GM12878 (cell line): ENCODE measurements at regions not wholly inside any gene's neighbourhood (a gene's known extent, or its start where the extent isn't known, plus 50 kb on each side); places are given as distances from the start of the nearest gene placed in this dataset.
A peak's percentile ranks its signal among the peaks of the same experiment; 100 is the strongest.

Experiments
- ATAC-seq: fragments of 200-7000 bp; cut with Tn5 transposase; 3 replicates; pipeline ENCODE4 v1.9.1; 2020; ENCODE audit warnings: mild to moderate bottlenecking, moderate library complexity
- BruUV-seq: library from RNA; stranded (reverse); fragments of 400-500 nt; replicated peaks from 2 replicates; lab custom pipeline; 2021; lab: Mats Ljungman, UMichigan
- CTCF ChIA-PET: fragments of 300-600 bp; sonication (Branson Sonifier 250); formaldehyde crosslinking; extraction: SDS; loops from one replicate; lab custom pipeline; 2021; ENCODE audit warnings: inconsistent platforms; lab: Yijun Ruan, JAX
- POLR2A ChIA-PET: fragments of 350-600 bp; formaldehyde crosslinking; extraction: SDS; loops from one replicate; lab custom pipeline; 2021; ENCODE audit warnings: inconsistent platforms; lab: Charles Lee
- RAD21 ChIA-PET: fragments of 300-600 bp; sonication (Branson Sonifier 250); formaldehyde crosslinking; loops from one replicate; lab custom pipeline; 2023; ENCODE audit warnings: antibody characterized with exemption; ENCODE audit not compliant: unreplicated experiment; lab: Charles Lee
- SMC1A ChIA-PET: fragments of 300-600 bp; sonication (Branson Sonifier 250); formaldehyde crosslinking; loops from one replicate; lab custom pipeline; 2023; ENCODE audit not compliant: unreplicated experiment, uncharacterized antibody; lab: Charles Lee
- DNase-seq: peaks from one replicate; pipeline ENCODE4 v3.0.0-alpha.2; 2011; ENCODE audit warnings: low read depth, low spot score
- FAIRE-seq: peaks from 3 replicates; lab custom pipeline; 2011; peaks lifted over from hg19 to GRCh38; lab: Jason Lieb, UNC
- H2AFZ ChIP-seq: 2 replicates; pipeline ENCODE4 v1.6.0; 2011; ENCODE audit warnings: low read depth, low read length, control low read depth; ENCODE audit not compliant: control insufficient read depth
- H3K27ac ChIP-seq: 2 replicates; pipeline ENCODE4 v1.5.1; 2011; ENCODE audit warnings: control low read depth; ENCODE audit not compliant: control insufficient read depth, insufficient read depth
- H3K27me3 ChIP-seq, 2 experiments: replicated peaks in 1 of 2; 2 replicates each; pipeline versions ENCODE4 v1.6.0 to v1.6.1; 2011; ENCODE audit warnings: low read length in 1 of 2; ENCODE audit not compliant: control insufficient read depth in 2 of 2, insufficient read depth in 2 of 2
- H3K36me3 ChIP-seq, 2 experiments: 2 replicates each; pipeline ENCODE4 v1.5.1; 2011; ENCODE audit warnings: low read length in 1 of 2; ENCODE audit not compliant: control insufficient read depth in 2 of 2, insufficient read depth in 2 of 2
- H3K4me1 ChIP-seq: 2 replicates; pipeline ENCODE4 v1.6.1; 2011; ENCODE audit warnings: mild to moderate bottlenecking, low read length, moderate library complexity, mixed read lengths; ENCODE audit not compliant: control insufficient read depth, insufficient read depth
- H3K4me2 ChIP-seq: 2 replicates; pipeline ENCODE4 v1.6.0; 2011; ENCODE audit warnings: control low read depth; ENCODE audit not compliant: control insufficient read depth, insufficient read depth
- H3K4me3 ChIP-seq: fragments of 200-600 bp; sonication (generic); 2 replicates; pipeline ENCODE4 v1.5.1; 2016
- H3K79me2 ChIP-seq: 2 replicates; pipeline ENCODE4 v1.6.0; 2011; ENCODE audit warnings: low read length; ENCODE audit not compliant: control insufficient read depth, insufficient read depth
- H3K9ac ChIP-seq: 2 replicates; pipeline ENCODE4 v1.8.0; 2011; ENCODE audit warnings: low read length, control low read depth, mixed read lengths; ENCODE audit not compliant: control insufficient read depth, insufficient read depth
- H3K9me3 ChIP-seq: replicated peaks from 3 replicates; pipeline ENCODE4 v1.5.1; 2011; ENCODE audit warnings: mild to moderate bottlenecking, low read length; ENCODE audit not compliant: control insufficient read depth, insufficient read depth
- H4K20me1 ChIP-seq: 2 replicates; pipeline ENCODE4 v1.6.0; 2011; ENCODE audit not compliant: control insufficient read depth, insufficient read depth
- BCL3 ChIP-seq: IDR thresholded peaks from 2 replicates; pipeline ENCODE4 v1.6.1; 2011; ENCODE audit warnings: borderline replicate concordance, low read depth, mild to moderate bottlenecking, moderate library complexity, low read length; ENCODE audit not compliant: insufficient read depth, poor library complexity, severe bottlenecking
- EED ChIP-seq: sonication (generic); IDR thresholded peaks from 2 replicates; pipeline ENCODE4 v1.6.1; 2016; ENCODE audit warnings: antibody characterized with exemption, low read depth
- EGR1 ChIP-seq, 2 experiments: IDR thresholded peaks; 1 replicate in 1 of 2; 2 replicates in 1 of 2; pipeline ENCODE4 v1.6.1; 2011 to 2012; ENCODE audit warnings: low read depth in 2 of 2, low read length in 2 of 2, borderline replicate concordance in 1 of 2, mild to moderate bottlenecking in 1 of 2, moderate library complexity in 1 of 2
- GATAD2B ChIP-seq: fragments of 450-650 bp; conservative IDR thresholded peaks from 2 replicates; pipeline ENCODE4 v1.6.1; 2017; ENCODE audit warnings: low read depth, mild to moderate bottlenecking, moderate library complexity
- MYB ChIP-seq: fragments of 150-350 bp; IDR thresholded peaks from 2 replicates; pipeline ENCODE4 v1.6.1; 2014; ENCODE audit warnings: mild to moderate bottlenecking, low read depth, low read length, borderline replicate concordance
- RAD51 ChIP-seq: fragments of 450-650 bp; IDR thresholded peaks from 2 replicates; pipeline ENCODE4 v1.6.1; 2016; ENCODE audit warnings: moderate library complexity, mild to moderate bottlenecking, inconsistent platforms
- TBL1XR1 ChIP-seq: IDR thresholded peaks from 2 replicates; pipeline ENCODE4 v1.6.1; 2012; ENCODE audit warnings: low read depth, low read length, improper control_type of control experiment
- ZZZ3 ChIP-seq: IDR thresholded peaks from 2 replicates; pipeline ENCODE4 v1.6.1; 2011; ENCODE audit warnings: low read depth; ENCODE audit not compliant: control insufficient read depth, insufficient read length
- WGBS: methylation state at CpG from one replicate; pipeline ENCODE4 v1.1.6; 2016; ENCODE audit warnings: low lambda C conversion rate; ENCODE audit not compliant: insufficient replicate concordance, insufficient coverage; ENCODE audit errors: missing lambda C conversion rate; 5-methylcytosine and 5-hydroxymethylcytosine counted together
- in situ Hi-C: fragments of 300-500 bp; cut with MboI; formaldehyde crosslinking; loops from 9 replicates; pipeline ENCODE4 v1.14.3; 2018; ENCODE audit warnings: mixed read lengths
- intact Hi-C: fragments of 100-400 bp; cut with micrococcal nuclease; formaldehyde crosslinking; loops from one replicate; pipeline ENCODE4 v1.14.2; 2022; ENCODE audit not compliant: unreplicated experiment

GRCh38 chr9:24939109-24939850, 393.6 kb upstream of the IZUMO3 start:
- ATAC-seq (peak; percentile 21; the same call in 2 of the 3 replicates), FAIRE-seq (no peak), DNase-seq (no peak)
- no peaks in the 10 kb centered on the region for H3K4me1 ChIP-seq
- H3K27me3 ChIP-seq = no peaks in the 10 kb centered on the region
- ChIA-PET SMC1A (no interaction called here), RAD21 (no interaction called here), CTCF (interaction anchor here (1.3 kb wide), 1 partner anchor 17 kb away, joined by 3 read pairs; no protein-coding TSS in a partner anchor), POLR2A (interaction anchor here (1.2 kb wide), 1 partner anchor 14 kb away, joined by 3 read pairs; no protein-coding TSS in a partner anchor)
- H3K79me2 ChIP-seq = no peaks in the 10 kb centered on the region
- no peak overlapping the region for H2AFZ ChIP-seq
- H3K36me3 ChIP-seq = no peaks in the 10 kb centered on the region
- no peak overlapping the region for H3K4me3 ChIP-seq
- no peaks in the 10 kb centered on the region for H4K20me1 ChIP-seq
- H3K4me2 ChIP-seq = no peak overlapping the region
- intact Hi-C loops = no loop called here
- in situ Hi-C loops = no loop called here
- H3K27ac ChIP-seq = no peak overlapping the region
- TF ChIP-seq MYB = no peak
- no peak for TF ChIP-seq EGR1 (IDR thresholded peaks at IDR 0.05; ENCODE audit: borderline replicate concordance in 1 of 2, low read depth in 2 of 2, low read length in 2 of 2)
- no peak for TF ChIP-seq RAD51
- TF ChIP-seq ZZZ3 = no peak
- no peak for TF ChIP-seq TBL1XR1
- no peak for TF ChIP-seq EED
- TF ChIP-seq GATAD2B = no peak
- TF ChIP-seq BCL3 = no peak
- 27% methylated on average over 5 of the region's 5 CpGs for WGBS
- no peaks in the 10 kb centered on the region for H3K9me3 ChIP-seq
- BruUV-seq = no TSS peak
- no peak overlapping the region for H3K9ac ChIP-seq
